T follicular helper cell (primary cell): ENCODE measurements at regions not wholly inside any gene's neighbourhood (a gene's known extent, or its start where the extent isn't known, plus 50 kb on each side); places are given as distances from the start of the nearest gene placed in this dataset.
"Not testable (repeated sequence)": the region's sequence is repeated elsewhere in the genome, so short reads cannot be mapped to it uniquely, and the experiment has no call there.

Source experiments
- DNase-seq: peaks from one replicate; pipeline ENCODE4 v3.0.0-alpha.2; 2020; ENCODE audit warnings: low read depth

DNA sequence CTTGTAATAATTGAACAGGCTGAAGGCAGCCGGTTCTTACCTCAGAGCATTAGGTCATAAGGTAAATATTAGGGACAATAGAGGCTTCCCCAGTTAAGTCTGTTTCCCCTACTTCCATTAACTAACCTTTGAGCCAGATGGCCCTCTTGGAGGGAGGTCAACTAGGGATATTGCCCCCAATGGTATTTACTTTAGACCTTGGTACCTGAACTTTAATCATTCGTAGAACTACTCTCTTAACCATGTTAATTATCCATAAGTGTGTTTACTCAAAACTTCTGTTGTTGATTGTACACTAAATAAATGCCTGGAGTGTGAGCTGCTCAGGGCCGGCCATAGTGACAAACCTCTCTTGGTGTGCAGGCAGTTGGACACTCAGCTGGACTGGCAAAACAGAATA lies 1843.5 kb upstream of the AGA start:
- DNase-seq = no peak

DNA sequence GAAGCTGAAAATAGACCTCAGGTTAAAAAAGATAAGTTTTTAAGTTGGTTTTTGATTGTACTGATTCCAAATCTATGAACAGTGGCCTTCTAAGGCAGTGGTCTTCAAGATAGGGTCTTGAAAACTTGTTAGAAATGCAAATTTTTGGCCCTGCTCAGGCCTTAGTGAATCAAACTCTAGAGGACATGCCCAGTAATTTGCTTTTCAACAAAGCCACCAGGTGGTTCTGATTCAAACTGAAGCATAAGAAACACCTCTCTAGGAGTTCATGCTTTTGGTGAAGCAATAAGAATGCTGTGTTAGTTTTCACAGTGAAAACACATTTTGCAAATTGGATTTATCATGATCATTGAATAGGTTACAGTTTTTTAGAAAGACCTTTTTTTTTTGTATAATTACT lies 1849.4 kb upstream of the AGA start:
- DNase-seq = no peak

DNA sequence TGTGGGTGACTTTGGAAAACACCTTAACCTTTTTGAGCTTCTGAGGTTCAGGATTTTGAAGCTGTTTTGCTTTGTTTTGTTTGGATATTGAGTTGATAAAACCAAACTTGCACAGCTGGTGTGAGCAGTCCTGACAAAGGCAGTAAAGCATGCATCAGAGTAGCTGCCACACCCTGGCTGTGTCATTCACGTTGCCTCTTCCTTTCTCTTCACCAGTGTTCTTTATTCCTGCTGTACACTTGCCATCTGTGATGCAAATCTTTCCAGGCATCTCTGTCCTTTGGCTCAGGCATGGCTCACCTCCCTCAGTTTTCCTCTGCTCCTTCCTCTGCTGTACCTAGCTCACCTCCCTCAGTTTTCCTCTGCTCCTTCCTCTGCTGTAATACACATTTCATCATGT lies 1850.2 kb upstream of the AGA start:
- no peak for DNase-seq

DNA sequence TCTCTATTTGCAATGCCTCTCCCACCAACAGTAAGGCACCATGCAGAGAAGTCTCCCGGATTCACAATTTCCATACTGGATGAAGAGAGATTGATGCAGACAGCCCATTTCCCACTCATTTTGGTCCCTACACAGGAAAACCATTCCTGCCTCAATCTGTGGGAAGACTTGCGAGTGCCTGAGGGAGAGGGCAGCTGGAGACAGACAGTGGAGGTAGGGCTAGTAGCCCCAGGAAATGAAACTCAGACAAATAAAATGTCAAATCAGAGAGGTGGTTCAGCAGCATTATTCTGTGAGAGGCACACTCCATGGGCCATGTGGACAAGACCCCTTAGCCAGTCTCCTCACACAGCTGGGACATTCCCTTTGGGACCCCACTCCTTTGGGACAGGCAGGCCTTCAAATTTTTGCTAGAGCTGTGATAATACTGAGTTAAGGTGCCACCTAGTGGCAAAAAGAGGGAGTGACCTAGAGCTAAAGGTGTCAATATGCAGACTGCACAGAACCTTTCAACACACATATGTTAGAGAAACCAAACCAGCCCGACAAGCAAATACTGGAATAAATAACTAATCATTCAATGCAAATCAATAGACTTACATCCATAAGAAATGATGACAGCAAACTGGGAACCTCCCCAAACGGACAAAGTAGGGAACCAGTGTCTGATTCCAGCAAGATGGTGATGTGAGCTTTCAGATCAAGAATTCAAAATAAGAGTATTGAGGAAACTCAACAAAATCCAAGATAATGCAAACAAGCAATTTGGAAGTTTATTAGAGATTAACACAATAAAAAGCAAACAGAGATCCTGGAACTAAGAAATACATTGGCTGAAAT lies 1865.3 kb upstream of the AGA start:
- DNase-seq = no peak

DNA sequence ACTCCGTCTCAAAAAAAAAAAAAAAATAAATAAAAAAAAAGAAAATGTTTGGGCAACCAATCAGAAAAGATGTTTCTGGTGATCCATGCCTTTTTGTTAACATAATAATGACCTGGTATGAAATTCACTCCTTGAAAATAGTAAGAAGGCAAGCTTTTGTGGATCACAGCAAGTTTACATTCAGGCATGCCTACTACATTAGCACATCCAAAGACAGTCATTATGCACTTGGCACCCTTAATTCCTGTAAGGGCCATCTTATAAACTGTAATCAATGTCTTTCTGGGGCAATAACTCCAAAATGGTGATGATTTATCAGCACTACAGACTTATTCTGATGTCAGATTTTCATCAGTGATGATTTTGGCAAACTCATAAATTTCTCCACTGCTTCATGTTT lies 1871.6 kb upstream of the AGA start:
- DNase-seq = no peak

DNA sequence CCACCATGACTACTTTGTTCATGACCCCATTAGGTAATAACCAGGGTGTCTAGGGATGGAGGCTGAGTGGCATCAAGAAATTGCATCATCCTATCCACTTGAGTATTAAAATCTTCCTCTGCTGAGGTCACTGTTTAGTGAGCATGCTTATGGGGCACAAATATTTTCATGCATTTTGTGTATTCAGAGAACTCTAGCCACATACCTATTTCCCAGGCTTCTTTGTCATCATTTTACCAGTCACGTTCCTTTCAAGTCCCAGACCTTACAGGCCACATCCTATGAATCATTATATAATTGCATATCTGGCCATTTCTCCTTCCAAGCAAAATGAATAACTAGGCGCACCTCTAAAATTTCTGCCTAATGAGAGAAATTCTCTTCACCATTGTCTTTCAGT lies 1882.9 kb upstream of the AGA start:
- no peak for DNase-seq

DNA sequence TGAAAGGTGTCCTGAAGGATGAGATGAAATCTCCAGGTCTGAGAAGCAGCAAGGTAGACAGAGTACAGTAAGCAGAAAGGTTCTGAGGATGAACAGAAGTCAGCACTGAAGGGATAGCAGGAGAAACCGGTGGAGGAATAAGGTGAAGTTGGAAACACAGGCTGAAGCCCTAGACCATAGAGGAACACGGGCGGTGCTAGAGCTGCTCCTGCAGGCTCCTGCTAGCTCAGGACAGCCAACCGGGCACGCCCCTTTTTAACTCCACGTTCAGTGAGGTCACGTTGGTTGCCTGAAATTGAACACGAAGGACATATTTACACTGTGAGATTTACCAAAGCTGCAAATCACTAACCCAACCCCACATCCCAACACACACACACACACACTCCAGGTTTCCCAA lies 1886.4 kb upstream of the AGA start:
- no peak for DNase-seq

DNA sequence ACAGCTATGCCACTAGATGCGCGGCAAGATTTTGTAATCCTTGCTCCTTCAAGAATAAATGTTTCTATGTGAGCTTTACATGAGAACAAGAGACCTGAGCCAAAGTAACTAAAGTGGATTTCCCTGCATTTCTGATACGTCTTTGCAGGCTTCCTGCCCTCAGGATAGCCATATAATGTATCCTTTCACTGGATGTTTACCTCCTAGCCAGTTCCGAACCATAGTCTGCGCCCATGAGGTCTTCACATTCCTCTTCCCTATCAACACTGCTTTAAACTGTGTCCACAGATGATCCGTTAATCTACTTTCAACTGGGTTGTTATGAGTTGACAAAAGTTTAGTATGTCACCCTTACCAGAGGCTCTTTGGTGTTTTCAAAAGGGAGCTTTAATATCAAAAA lies 1889.1 kb upstream of the AGA start:
- DNase-seq = no peak

DNA sequence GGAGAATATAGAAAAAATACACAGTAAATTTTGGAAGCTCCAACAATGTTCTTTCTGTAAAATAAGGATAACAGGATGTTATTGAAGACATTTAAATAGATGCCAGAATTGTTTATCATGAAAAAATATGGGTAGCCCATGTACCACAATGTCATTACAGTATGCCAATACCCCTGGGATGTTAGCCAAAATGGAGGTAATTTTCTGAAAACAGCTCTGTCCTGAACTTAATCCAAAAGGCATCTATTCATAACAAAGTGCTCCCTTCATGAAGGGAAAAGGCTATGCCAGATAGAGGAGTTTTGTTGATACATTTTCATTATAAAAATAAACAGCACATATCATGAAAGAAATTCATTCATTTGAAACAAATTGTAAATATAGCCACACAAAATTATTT lies 1902.6 kb upstream of the AGA start:
- DNase-seq = no peak

DNA sequence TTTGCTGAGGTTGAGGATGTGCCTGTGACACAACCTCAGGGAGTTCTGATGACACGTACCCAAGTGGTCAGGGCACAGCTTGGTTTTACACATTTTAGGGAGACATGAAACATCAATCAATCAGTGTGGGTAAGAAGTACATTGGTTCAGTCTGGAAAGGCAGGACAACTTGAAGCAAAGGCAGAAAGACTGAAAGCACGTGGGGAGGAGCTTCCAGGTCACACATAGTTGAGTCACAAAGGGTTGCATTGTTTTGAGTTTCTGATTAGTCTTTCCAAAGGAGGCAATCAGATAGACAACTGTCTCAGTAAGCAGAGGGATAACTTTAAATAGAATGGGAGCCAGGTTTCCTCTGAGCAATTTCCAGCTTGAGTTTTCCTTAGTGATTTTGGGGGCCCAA lies 1910.0 kb upstream of the AGA start:
- DNase-seq = no peak

DNA sequence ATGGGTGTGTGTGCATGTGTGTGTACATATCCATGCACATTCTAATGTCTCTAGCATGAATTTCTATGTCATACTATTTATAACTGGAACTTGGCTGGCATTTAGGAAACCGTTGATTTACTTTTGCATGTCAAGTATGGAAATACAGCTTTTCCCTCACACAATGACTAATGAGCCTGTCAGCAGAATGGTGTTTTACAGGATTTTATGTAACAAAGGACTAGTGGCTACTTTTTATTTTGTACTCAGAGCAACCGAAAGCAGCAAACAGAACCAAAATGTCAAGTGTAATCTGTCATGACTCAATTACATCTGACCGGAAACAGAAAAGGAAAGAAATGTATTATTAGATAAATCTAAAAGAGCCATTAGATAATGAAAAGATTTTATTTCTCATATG lies 1911.5 kb upstream of the AGA start:
- DNase-seq = no peak

DNA sequence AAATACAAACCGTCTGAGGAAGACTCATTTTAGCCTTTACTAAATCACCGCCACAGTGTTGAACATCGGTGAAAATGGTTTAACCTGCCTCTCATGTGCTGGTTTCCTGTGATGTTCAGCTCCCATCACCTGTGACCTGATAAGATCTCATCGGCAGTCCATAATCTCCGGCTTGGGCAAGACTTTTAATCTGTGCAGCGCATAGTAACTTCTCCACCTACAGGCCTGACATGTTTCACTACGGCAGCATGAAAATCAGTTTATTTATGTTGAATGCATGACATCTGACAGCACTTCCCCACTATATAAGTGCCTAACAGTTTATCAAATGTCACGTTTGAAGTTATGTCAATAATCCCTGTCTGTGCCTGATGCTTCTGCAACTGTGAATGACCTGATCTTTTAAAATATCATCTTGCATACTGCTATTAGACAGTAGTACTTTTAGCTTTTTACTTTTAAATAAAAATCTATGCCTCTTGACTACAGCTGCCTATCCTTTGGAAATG lies 1919.8 kb upstream of the AGA start:
- no peak for DNase-seq

DNA sequence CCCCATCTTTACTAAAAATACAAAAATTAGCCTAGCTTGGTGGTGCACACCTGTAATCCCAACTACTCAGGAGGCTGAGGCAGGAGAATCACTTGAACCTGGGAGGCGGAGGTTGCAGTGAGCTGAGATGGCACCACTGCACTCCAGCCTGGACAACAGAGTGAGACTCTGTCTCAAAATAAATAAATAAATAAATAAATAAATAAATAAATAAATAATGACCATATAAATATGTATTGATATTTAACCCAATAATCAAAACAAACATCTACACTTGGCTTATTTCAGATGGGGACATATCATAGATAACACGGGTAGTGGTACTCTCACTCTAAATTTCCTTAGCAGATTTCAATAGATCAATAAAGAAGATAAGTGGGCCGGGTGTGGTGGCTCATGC lies 1923.7 kb upstream of the AGA start:
- not testable (repeated sequence) for DNase-seq

DNA sequence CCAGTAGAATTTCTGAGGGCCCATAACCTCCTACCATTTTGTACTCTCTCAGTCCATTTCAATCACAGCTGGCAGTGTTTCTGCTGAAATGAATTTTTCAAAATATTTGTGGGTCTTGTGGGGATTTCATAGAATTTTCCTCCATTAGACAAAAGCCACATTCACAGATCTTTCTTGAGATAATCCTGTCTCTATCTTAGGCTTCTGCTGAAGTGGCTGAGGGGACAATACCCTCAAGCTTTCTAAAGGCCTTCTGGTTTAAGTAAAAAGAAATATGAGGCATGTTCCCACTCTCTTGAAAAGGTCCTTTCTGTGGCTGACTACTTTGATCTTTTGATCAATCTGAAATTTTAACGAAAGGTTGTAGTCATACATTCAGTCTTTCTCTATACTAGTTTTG lies 1930.0 kb upstream of the AGA start:
- DNase-seq = no peak

DNA sequence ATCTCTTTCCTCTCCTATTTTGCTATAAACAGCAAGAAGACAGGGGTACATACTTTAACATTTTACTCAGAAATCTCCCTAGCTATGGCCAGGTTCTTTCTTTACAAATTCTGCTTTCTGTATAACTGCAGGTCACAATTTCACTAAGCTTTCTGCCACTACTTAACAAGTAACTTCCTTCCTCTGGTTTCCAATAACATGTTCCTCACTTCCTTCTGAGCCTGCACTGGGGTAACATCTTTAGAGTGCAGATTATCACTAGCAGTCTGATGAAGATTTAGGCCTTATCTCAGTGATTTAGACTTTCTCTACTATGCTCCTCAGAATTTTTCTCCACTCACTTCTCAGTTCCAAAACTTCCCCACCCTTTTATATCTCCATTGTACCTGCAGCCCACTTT lies 1930.5 kb upstream of the AGA start:
- DNase-seq = no peak

DNA sequence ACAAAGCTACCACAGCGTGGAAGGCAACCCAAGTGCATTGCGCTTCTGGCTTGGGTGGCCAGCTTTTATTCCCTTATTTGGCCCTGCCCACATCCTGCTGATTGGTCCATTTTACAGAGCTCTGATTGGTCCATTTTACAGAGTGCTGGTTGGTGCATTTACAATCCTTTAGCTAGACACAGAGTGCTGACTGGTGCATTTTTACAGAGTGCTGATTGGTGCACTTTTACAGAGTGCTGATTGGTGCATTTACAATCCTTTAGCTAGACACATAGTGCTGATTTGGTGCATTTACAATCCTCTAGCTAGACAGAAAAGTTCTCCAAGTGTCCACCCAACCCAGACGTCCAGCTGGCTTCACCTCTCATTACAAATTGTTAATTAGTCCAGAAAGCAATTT lies 1936.6 kb upstream of the AGA start:
- not testable (repeated sequence) for DNase-seq

DNA sequence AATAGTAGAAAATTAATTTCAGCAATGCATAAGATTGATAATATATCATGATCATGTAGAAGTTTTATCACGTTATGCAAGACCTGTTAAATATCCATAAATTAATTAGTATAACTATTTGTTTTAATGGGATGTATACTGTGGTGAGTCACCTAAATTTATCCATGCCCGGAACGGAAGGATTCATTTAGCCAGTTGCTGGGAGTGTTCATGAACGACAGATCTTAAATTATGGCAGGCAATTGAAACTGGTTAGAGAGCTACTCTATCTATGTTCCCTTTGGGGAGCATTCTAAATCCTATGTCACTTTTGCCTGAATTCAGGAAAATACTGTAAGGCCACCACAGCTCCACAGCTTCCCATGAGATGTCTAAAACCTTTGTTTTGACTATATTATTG lies 1950.5 kb upstream of the AGA start:
- DNase-seq = no peak

DNA sequence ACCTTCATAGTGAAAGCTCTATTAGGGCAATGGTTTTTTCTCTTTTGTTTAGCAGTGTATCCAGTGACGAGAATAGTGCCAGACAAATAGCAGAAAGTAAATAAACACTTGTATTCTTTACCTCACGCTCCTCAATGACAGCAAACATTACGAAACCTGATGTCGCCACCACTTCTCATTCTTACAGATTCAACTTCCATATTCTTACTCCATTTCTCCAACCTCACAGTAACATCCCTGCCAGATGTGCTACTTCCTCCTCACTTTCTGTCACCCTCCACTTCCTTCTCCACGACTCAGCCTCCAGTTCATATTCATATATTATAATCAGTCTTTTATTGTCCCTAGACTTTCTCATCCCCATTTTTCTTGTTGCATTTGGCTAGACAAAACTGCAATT lies 1956.2 kb upstream of the AGA start:
- DNase-seq = no peak

DNA sequence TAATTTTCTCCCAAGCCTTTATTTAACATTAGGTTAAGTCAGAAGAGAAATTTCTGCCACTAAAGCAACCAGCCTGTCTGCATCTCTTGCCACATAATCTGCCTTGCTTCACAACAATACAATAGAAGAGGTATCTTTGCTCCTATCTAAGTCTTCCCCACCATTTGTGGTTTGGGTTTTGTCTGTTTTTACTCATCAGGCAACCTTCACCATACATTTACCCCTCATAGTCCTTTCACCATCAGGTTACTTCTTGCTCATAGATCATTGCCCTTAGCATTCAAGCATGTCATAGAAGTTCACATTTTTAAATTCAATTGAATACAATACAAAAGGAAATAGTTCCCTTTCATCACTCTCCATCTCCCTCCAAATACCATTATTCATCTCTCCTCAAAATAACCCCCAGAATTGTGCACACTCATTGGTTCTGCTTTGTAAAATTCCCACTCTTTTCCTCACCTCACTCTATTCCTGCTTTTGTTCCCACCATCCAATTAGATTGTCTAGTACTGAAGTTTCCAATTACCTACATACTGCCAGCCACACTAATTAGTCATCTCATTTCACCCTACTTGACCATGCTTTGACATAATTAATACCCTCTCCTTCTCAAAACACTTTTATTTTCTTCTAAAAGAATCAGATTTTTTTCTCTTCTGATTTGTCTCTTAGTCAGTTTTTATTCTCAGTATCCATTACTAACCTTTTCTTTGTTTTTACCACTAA lies 1957.0 kb upstream of the AGA start:
- no peak for DNase-seq

DNA sequence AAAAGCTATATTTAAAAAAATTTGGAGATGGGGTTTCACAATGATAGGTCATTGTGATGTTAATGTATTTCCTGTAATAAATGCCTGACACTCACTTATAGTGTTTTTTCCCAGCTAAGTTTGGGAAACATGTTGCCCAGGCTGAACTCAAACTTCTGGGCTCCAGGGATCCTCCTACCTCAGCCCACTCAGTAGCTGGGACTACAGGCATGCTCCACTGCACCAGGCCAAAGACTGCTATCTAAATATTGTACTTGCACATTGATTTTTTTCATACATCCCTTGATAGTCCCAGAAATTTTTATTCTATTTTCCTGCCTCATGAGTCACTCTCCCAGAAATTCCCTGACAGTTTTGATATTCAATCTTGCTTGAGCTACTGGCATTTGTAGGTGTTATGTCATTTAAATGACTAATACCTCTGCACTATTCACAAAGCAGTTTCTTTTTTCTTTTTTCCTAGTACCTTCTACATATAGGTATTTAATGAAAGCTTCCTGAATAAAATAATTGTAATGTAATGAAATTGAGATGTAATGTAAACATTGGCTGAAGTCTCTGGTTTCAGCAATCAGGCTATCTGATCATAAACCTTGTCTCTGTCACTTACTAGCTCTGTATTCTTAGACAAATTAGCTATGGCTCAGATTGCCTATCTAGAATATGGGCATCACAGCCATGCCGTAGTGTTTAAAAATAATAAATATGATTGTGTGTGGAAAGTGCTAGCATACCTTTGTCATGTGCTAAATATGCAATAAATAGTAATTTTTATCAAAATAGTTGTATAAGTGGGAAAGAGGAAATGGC lies 1973.0 kb upstream of the AGA start:
- no peak for DNase-seq

DNA sequence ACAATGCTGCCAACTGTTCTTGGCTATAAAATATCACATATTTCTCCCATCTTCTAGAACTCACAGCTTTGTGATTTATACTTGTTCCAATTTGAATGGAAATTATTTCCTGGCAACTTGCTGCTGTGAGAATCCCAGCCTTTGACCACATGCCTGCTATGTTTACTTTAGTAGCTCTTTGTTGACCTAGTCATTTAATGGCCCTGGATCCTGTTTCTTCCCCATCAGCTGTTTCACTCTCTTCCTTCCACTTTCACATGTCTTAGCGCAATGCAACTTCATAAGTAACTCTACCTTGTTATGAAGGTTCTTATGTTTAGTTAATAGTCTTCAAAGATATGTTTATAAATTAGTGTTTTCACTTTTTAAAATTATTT lies 1973.6 kb upstream of the AGA start:
- no peak for DNase-seq

DNA sequence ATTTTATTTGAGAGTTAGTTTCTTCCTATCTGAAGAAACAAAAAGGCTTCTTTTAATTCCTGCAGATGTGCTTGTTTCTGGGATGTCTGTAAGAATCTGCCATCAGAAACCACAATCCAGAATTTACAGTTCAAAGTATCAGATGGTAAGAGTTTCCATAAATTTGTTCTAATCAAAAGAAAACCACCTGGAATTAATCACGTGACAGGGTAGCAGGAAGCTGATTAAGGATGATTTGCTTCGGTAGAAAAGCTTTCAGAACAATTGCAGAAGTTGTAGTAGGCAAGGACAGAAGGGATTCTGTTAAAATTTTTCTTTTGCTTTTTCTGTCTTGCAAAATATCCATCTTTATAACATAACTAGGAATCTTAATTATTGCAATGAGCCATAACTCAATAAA lies 1975.1 kb upstream of the AGA start:
- DNase-seq = no peak

DNA sequence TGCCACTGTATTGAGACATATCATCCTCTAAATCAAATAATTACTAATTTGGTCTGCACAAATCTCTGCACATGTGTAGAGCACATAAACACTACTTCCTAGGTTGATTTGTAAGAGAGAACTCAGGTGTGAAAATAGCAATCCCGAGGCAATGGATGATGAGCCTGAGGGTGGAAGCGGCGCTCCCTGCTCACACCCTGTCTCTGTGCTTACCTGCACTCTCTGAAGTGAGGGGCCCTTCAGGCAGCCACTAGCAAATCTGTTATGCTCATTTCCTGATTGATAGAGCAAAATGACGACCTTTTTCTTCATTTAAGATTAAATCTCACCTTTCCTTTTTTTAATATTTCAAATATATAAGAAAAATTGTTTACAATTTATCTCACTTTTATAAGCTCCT lies 1995.7 kb upstream of the AGA start:
- DNase-seq = no peak
